ENCODE measurements at regions not wholly inside any gene's neighbourhood (a gene's known extent, or its start where the extent isn't known, plus 50 kb on each side); places are given as distances from the start of the nearest gene placed in this dataset.
A peak's percentile ranks its signal among the peaks of the same experiment; 100 is the strongest.

GRCh38 chr4:128725405-128726055, 84.0 kb upstream of the JADE1 start (continued):
- TF ChIP-seq HINFP (CRISPR knock-in tag; IDR thresholded peaks at IDR 0.05; ENCODE audit: low read depth) (no peak), ZBTB10 (CRISPR knock-in tag; IDR thresholded peaks at IDR 0.05; ENCODE audit: borderline replicate concordance) (no peak), HOXA3 (CRISPR knock-in tag; IDR thresholded peaks at IDR 0.05) (peak; percentile 56; the same call in 1 of the 2 replicates), LCORL (IDR thresholded peaks at IDR 0.05) (no peak), LCORL (CRISPR knock-in tag; IDR thresholded peaks at IDR 0.05) (peak; percentile 55; the same call in 1 of the 2 replicates), ZNF3 (CRISPR knock-in tag; IDR thresholded peaks at IDR 0.05) (peak; percentile 96), ZNF576 (CRISPR knock-in tag; IDR thresholded peaks at IDR 0.05) (no peak), TMF1 (CRISPR knock-in tag; IDR thresholded peaks at IDR 0.05; ENCODE audit: low read depth) (no peak), MAZ (IDR thresholded peaks at IDR 0.05; ENCODE audit: borderline replicate concordance, low read depth, low read length) (no peak), MAZ (CRISPR knock-in tag; IDR thresholded peaks at IDR 0.05; ENCODE audit: low read depth) (0 out of 2 replicates have a peak, but pooled peaks have one; percentile 21), ZNF614 (CRISPR knock-in tag; IDR thresholded peaks at IDR 0.05; ENCODE audit: borderline replicate concordance) (peak; percentile 54; the same call in 1 of the 2 replicates), TFDP1 (CRISPR knock-in tag; IDR thresholded peaks at IDR 0.05; ENCODE audit: borderline replicate concordance) (peak; percentile 22; the same call in 1 of the 2 replicates), ZNF101 (CRISPR knock-in tag; IDR thresholded peaks at IDR 0.05; ENCODE audit: borderline replicate concordance, low read depth) (no peak), RAD21 (CRISPR knock-in tag; IDR thresholded peaks at IDR 0.05) (no peak), PAX8 (CRISPR knock-in tag; IDR thresholded peaks at IDR 0.05; ENCODE audit: borderline replicate concordance) (no peak), ESRRA (CRISPR knock-in tag; IDR thresholded peaks at IDR 0.05; ENCODE audit: low read depth) (no peak), SMARCC2 (IDR thresholded peaks at IDR 0.05) (no peak), ZNF839 (CRISPR knock-in tag; IDR thresholded peaks at IDR 0.05; ENCODE audit: borderline replicate concordance) (no peak), ZNF761 (CRISPR knock-in tag; conservative IDR thresholded peaks at IDR 0.05) (no peak), THAP11 (CRISPR knock-in tag; IDR thresholded peaks at IDR 0.05) (peak; percentile 52; the same call in 1 of the 2 replicates), PATZ1 (CRISPR knock-in tag; IDR thresholded peaks at IDR 0.05) (no peak), GPN1 (CRISPR knock-in tag; IDR thresholded peaks at IDR 0.05; ENCODE audit: borderline replicate concordance) (no peak), ZNF253 (CRISPR knock-in tag; IDR thresholded peaks at IDR 0.05; ENCODE audit: borderline replicate concordance) (no peak), ZNF776 (CRISPR knock-in tag; IDR thresholded peaks at IDR 0.05) (no peak)

Data from HepG2 (cell line).